GM06990 (cell line): ENCODE measurements at regions not wholly inside any gene's neighbourhood (a gene's known extent, or its start where the extent isn't known, plus 50 kb on each side); places are given as distances from the start of the nearest gene placed in this dataset.
A peak's percentile ranks its signal among the peaks of the same experiment; 100 is the strongest.

Experiments
- DNase-seq: peaks from one replicate; pipeline ENCODE4 v3.0.0-alpha.2; 2011; ENCODE audit not compliant: insufficient read length; ENCODE audit errors: extremely low read depth
- H3K27me3 ChIP-seq: replicated peaks from 2 replicates; pipeline ENCODE4 v1.6.0; 2011; ENCODE audit warnings: low read length; ENCODE audit not compliant: control insufficient read depth, insufficient read depth
- H3K36me3 ChIP-seq: 2 replicates; pipeline ENCODE4 v1.5.1; 2011; ENCODE audit warnings: low read length; ENCODE audit not compliant: control insufficient read depth, insufficient read depth
- H3K4me3 ChIP-seq: replicated peaks from 2 replicates; pipeline ENCODE4 v1.5.1; 2011; ENCODE audit warnings: low read depth, mild to moderate bottlenecking, control low read depth, low read length
- CTCF ChIP-seq: IDR thresholded peaks from 2 replicates; pipeline ENCODE4 v1.5.1; 2011; ENCODE audit warnings: low read length, control low read depth, mild to moderate bottlenecking, inconsistent platforms; ENCODE audit not compliant: insufficient read depth, poor library complexity, severe bottlenecking

GRCh38 chr17:37831986-37832385, 87.1 kb upstream of the HNF1B start:
- Histone ChIP-seq H3K27me3 (no peaks in the 10 kb centered on the region), H3K4me3 (no peak overlapping the region), H3K36me3 (no peaks in the 10 kb centered on the region)
- no peak for DNase-seq
- TF ChIP-seq CTCF = no peak

GRCh38 chr17:37831492-37831891, 86.6 kb upstream of the HNF1B start:
- no peak overlapping the region for H3K4me3 ChIP-seq
- TF ChIP-seq CTCF = no peak
- H3K27me3 ChIP-seq = no peaks in the 10 kb centered on the region
- H3K36me3 ChIP-seq = no peaks in the 10 kb centered on the region
- DNase-seq = no peak

- H3K4me3 ChIP-seq = no peak overlapping the region
- H3K27me3 ChIP-seq = no peaks in the 10 kb centered on the region
- no peak for TF ChIP-seq CTCF
- peak; percentile 61 for DNase-seq
- no peaks in the 10 kb centered on the region for H3K36me3 ChIP-seq
Measured at GRCh38 chr17:37830151-37830993, 85.5 kb upstream of the HNF1B start.

- no peaks in the 10 kb centered on the region for H3K36me3 ChIP-seq
- DNase-seq = peak; percentile 64
- no peaks in the 10 kb centered on the region for H3K27me3 ChIP-seq
- no peak overlapping the region for H3K4me3 ChIP-seq
- no peak for TF ChIP-seq CTCF
Measured at GRCh38 chr17:37829592-37830123, 84.8 kb upstream of the HNF1B start.

- H3K27me3 ChIP-seq = no peaks in the 10 kb centered on the region
- DNase-seq = no peak
- H3K36me3 ChIP-seq = no peaks in the 10 kb centered on the region
- no peak for TF ChIP-seq CTCF
- no peak overlapping the region for H3K4me3 ChIP-seq
Measured at GRCh38 chr17:37828651-37829124, 83.8 kb upstream of the HNF1B start.
